Erythroblast (primary cell): ENCODE measurements at regions not wholly inside any gene's neighbourhood (a gene's known extent, or its start where the extent isn't known, plus 50 kb on each side); places are given as distances from the start of the nearest gene placed in this dataset.

ENCODE experiments used
- DNase-seq, 2 experiments: peaks; one replicate each; lab custom pipeline; 2025; lab: John Stamatoyannopoulos, UW
- GATA1 ChIP-seq: IDR thresholded peaks from 2 replicates; pipeline ENCODE4 v1.6.1; 2011; ENCODE audit warnings: low read depth, mild to moderate bottlenecking, control low read depth, low read length, moderate library complexity
- POLR2A ChIP-seq: IDR thresholded peaks from 2 replicates; pipeline ENCODE4 v1.6.1; 2011; ENCODE audit warnings: mild to moderate bottlenecking, low read length

DNA sequence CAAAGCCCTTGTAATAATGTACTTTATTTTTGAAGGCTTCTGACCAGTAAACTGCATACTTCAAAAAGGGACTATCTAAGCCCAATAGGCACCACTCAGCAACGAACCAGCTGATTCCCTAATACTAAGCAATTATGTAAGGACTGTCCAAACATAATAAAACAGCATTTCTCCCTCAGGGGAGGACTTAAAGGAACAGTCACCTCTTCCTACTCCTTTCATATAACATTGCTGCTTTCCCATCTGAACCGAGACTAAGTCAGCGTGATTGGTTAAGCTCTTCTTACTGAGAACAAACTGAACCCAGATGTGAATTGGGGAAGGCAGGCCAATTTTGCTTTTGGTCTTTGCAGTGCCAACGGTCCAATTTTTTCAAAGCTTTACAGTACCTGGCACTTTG, 420.0 kb downstream of the METTL15 start:
- no peak for DNase-seq

DNA sequence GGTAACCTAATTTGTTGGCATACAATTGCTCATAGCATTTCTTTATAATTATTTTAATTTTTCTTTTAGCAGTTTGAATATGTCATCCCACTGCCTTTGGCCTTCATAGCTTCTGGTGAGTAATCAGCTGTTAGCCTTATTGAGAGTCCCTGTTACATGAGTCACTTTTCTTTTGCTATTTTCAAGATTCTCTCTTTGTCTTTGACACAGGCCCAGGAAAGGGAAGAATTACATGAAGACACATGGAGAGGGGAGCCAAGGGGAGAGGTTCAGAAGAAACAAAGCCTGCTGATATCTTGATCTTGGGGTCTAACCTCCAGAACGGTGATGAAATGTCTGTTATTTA, 418.2 kb downstream of the METTL15 start:
- TF ChIP-seq GATA1 (no peak), POLR2A (no peak)
- no peak for DNase-seq

More for the DNA sequence above, 420.0 kb downstream of the METTL15 start:
- TF ChIP-seq POLR2A = no peak

DNA sequence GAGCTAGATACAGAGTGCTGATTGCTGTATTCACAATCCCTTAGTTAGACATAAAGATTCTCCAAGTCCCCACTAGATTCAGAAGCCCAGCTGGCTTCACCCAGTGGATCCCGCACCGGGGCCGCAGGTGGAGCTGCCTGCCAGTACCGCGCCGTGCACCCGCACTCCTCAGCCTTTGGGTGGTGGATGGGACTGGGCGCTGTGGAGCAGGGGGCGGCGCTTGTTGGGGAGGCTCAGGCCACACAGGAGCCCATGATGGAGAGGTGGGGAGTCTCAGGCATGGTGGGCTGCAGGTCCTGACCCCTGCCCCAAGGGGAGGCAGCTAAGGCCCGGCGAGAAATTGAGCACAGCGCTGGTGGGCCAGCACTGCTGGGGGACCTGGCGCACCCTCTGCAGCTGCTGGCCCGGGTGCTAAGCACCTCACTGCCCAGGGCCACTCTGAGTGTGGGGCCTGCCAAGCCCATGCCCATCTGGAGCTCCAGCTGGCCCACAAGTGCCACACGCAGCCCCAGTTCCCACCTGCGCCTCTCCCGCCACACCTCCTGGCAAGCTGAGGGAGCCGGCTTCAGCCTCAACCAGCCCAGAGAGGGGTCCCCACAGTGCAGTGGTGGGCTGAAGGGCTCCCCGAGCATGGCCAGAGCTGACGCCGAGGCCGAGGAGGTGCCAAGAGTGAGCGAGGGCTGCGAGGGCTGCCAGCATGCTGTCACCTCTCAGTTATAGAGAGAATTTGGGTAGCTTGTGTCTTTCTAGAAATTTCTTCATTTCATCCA, 417.6 kb downstream of the METTL15 start:
- TF ChIP-seq POLR2A = no peak
- TF ChIP-seq GATA1 = no peak
- DNase-seq = no peak

DNA sequence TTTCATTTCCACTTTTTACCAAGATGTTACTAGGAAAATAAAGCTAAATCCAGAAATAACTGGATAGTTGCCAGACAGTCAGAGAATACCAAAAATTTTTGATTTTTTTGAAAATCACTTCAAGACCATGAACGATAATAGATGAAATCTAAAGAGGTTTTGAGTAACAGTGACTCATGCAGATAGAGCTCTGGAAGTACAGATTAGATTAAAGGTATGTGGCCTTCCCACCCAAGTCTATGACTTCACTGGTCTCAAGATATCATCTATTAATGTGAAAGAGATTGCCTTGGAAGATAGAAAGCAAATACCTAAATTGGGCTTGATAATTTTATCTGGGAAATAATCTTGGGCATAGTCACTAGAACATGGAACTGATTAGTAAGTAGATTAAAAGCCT, 415.9 kb downstream of the METTL15 start:
- no peak for TF ChIP-seq GATA1
- TF ChIP-seq POLR2A = no peak
- no peak for DNase-seq

DNA sequence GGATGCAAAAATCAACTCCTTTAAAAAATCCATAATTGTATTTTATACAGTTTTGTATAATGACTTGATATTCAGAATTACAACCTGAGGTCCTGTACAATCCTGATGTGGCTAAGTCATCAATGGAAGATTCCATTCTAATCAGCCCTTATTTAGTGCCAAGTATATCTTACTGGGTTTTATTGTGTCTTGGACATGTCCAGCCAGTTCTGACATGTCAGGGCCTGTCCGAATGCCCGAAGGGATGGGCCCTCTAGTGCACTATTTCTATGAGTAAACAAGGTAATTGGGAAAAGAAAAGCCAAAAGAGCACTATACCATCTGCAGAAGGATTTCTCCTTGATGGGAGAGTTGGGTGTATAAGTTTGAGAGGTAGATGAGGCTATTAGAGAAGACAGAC, 412.9 kb downstream of the METTL15 start:
- TF ChIP-seq GATA1 = no peak
- TF ChIP-seq POLR2A = no peak
- no peak for DNase-seq

DNA sequence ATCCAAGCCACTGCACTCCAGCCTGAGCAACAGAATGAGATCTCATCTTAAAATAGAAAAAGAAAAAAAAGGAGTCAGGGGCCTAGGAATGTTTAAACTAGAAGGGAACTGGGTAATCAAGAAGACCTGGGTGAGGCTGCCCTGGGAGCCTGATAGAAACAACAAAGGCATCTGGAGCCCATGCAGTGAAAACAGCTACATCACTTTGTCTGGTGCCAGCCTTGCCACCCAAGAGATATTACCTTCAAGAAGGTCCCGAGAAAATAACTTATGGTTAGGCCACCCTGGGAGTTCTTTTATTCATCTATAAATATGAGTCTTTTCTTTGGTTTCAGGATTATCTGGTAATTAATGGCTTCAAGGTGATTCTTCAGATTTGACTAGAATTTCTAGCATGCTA, 412.1 kb downstream of the METTL15 start:
- no peak for DNase-seq
- TF ChIP-seq POLR2A (no peak), GATA1 (no peak)

DNA sequence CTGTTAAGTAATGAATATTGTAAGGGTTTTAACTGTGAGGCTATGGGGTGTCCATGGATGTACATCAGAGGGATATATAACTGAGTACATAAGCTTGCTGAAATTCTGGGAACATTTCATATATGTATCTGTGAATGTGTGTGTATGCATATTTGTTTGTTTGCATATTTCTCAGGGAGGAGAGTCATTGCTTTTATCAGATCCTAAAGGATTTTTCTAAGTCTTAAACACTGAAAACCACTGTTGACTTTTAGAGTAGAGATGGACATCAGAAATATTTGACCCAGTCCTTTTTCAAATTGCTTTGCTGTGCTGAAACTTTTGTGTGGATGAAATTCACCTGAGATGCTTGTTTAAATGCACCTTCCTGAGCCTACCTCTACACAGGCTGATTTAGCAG, 410.6 kb downstream of the METTL15 start:
- TF ChIP-seq POLR2A (no peak), GATA1 (no peak)
- DNase-seq = no peak

DNA sequence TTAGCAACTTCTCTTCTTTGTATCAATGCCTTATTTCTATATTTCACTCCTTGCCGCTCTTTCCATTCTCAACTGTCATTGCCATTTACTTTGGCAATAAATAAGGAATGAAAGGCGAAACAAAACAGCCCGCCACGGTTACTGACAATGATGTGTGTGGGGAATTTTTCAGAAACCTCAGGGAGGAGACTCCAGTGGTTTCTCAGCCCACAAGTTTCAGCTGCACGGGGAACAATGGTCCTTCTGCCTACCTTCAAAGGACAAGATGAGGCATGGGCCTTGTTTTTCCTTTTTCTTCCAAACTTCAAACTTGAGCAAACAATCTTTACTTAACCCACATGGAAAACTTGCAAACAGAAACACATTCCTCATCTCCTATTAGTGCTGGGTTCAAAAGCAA, 409.4 kb downstream of the METTL15 start:
- no peak for TF ChIP-seq POLR2A
- TF ChIP-seq GATA1 = no peak
- DNase-seq = no peak

DNA sequence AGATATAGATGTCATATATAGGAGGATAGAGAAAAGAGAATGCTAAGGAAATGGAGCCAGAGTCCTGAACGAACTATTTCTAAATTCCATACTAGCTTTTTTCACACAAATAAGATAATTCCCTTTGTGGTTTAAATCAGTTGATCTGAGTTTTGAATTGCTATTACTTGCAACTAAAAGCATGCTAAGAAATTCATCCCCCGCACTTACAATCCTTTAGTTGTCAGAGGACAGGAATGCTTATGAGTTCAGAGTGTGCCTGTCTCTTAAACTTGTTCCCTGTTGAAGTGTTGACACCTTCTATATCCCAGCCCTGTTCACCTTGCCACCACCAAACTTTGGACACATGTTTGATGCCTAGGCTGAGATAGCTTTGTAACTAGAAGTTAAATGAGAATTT, 406.2 kb downstream of the METTL15 start:
- TF ChIP-seq GATA1 = no peak
- TF ChIP-seq POLR2A = no peak
- no peak for DNase-seq

DNA sequence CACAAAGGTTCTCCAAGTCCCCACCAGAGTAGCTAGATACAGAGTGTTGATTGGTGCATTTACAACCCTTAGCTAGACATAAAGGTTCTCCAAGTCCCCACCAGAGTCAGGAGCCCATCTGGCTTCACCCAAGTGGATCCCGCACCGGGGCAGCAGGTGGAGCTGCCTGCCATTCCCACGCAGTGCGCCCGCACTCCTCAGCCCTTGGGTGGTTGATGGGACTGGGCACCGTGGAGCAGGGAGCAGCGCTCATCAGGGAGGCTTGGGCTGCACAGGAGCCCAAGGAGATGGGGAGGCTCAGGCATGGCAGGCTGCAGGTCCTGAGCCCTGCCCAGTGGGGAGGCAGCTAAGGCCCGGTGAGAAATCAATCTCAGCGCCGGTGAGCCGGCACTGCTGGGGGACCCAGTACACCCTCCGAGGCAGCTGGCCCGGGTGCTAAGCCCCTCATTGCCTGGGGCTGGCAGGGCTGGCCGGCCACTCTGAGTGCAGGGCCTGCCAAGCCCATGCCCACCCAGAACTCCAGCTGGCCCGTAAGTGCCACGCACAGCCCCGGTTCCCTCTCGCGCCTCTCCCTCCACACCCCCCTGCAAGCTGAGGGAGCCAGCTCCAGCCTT, 404.1 kb downstream of the METTL15 start:
- no peak for DNase-seq
- TF ChIP-seq POLR2A (no peak), GATA1 (no peak)

DNA sequence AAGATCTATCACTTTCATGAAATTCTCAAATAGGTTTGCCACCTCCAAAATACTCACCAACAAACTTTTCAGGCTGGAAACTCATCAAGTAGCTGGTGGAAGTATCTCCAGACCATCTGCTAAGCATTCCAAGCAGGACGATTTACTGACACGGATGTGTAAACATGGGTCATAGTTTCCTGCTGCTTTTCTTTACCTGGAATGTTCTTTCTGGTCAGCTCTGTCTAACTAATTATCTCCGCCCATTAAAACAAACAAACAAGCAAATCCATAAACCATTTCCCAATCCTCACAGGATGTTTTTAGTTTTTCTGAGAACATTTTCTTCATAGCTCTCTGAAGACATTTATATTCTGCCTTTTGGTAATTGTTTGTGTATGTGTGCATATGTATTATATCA, 397.0 kb downstream of the METTL15 start:
- TF ChIP-seq GATA1 (no peak), POLR2A (no peak)
- no peak for DNase-seq

DNA sequence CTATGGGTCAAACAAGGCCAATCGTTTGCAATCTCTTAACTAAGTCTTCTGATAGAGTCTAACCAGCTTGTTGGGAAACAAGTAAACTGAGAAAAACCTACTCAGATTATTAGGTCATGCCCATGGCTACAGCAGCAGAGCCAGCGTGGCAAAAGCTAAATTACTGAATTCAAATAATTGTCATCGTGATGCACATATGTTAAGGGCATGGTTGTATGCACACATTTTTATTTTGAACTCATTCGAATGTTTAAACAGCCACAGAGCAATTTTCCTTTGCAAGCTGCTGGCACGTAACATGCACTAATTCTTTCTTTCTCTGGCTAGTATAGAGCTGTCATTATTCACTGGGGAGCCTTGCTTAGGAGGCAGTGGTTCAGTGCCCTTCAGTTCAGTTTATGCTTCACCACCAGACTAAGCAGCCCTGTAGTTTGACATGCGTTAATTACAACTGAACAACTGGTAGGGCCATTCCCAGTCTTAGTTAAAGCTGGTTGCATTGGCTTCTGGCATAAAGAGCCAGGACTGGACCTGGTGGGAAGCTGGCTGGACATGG, 396.4 kb downstream of the METTL15 start:
- TF ChIP-seq GATA1 = no peak
- no peak for TF ChIP-seq POLR2A
- DNase-seq = no peak

DNA sequence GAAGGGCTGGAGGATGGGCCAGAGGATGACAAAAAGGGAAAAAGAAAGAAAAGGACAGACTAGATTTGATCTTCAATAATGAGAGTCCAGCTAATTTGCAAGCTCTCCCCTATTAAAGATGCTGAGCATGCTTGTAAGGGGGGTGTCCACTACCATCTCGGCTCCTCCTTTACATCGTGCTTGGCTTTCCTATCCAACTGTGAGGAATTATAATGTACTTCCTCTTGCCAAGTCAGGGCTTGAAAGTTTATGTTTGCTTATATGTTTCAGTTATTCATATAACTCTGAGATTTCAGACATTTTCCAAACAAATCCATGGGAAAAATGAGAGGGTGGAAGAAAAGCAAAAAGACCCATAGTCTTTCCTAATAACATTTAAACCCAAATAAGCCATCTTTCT, 387.1 kb downstream of the METTL15 start:
- no peak for DNase-seq
- no peak for TF ChIP-seq GATA1
- TF ChIP-seq POLR2A = no peak

DNA sequence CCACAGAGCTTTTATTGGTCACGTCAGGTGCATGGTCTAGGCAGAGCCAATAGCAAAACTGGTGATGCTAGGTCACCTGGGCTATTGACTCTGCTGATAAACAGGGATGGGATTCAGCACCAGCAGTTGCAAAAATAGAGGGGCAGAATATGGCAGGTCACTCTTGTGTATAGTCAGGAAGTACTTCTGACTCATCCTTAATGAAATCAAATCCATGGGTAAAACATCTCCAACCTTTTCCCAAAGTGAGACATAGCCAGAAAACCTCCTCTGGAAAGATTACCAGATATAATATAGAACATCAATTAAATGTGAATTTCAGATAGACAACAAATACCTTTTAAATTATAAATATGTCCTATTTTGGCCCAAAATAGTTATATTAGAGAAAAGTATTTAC, 383.2 kb downstream of the METTL15 start:
- TF ChIP-seq GATA1 (no peak), POLR2A (no peak)
- no peak for DNase-seq
